Activated naive CD4-positive, alpha-beta T cell treated with anti-CD3 and anti-CD28 coated beads, Interleukin-2, amount 50 U/mL, for 24 hours (primary cell): ENCODE measurements at regions not wholly inside any gene's neighbourhood (a gene's known extent, or its start where the extent isn't known, plus 50 kb on each side); places are given as distances from the start of the nearest gene placed in this dataset.

ENCODE experiments used
- H3K27ac Mint-ChIP-seq: one replicate; pipeline ENCODE4 v1.8.0; 2021; ENCODE audit warnings: mild to moderate bottlenecking, mixed read lengths
- H3K27me3 Mint-ChIP-seq: one replicate; pipeline ENCODE4 v1.8.0; 2021; ENCODE audit warnings: mixed read lengths
- H3K36me3 Mint-ChIP-seq: one replicate; pipeline ENCODE4 v1.8.0; 2021; ENCODE audit warnings: mixed read lengths
- H3K4me1 Mint-ChIP-seq: one replicate; pipeline ENCODE4 v1.8.0; 2021; ENCODE audit warnings: mixed read lengths
- H3K4me3 Mint-ChIP-seq: one replicate; pipeline ENCODE4 v1.8.0; 2021; ENCODE audit warnings: mild to moderate bottlenecking, mixed read lengths
- H3K9me3 Mint-ChIP-seq: one replicate; pipeline ENCODE4 v1.8.0; 2021; ENCODE audit warnings: mixed read lengths

DNA sequence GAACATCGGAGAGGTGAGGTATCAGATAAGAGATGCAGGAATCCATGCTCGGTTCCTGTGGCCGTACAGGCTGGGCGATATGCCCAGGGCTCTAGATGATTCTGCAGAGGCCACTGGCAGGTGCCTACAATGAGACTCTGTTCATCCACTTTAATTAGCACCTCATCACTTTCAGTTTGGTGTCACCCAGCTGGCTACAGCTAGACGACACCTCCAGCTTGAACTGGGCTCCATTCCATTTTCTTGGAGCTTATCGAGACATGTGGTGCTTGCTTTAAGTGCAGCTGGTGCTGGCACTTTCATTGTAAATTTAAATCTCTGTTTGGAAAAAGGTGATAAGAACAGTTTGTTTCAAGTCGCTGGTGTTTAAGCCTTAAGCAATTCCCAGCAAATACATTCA lies 322.5 kb upstream of the ADGRL2 start:
- Mint-ChIP-seq H3K4me3 (no peak overlapping the region), H3K27me3 (no peaks in the 10 kb centered on the region), H3K9me3 (no peaks in the 10 kb centered on the region), H3K4me1 (no peaks in the 10 kb centered on the region), H3K27ac (no peak overlapping the region), H3K36me3 (no peaks in the 10 kb centered on the region)

DNA sequence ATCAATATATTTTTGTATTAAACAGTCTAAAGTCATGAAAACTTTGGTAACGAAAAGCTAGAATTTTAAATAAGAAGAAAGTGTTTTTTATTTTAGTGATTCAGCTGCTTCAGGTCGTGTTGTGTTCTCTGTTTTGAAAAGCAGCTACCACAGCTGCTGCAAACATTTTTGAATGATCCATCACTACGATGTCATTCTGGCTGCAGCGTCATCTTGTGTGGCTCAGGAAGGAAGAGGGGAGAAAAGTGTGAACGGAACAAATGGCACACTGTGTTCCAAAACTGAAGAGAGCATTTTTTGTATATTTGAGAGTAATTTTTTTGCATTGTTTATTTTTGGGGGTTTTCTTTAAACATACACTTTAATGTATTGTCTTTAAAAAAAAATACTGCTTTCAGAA lies 323.0 kb upstream of the ADGRL2 start:
- Mint-ChIP-seq H3K4me1 (no peaks in the 10 kb centered on the region), H3K27me3 (no peaks in the 10 kb centered on the region), H3K27ac (no peak overlapping the region), H3K36me3 (no peaks in the 10 kb centered on the region), H3K4me3 (no peak overlapping the region), H3K9me3 (no peaks in the 10 kb centered on the region)

- Mint-ChIP-seq H3K9me3 (no peaks in the 10 kb centered on the region), H3K27ac (no peak overlapping the region), H3K27me3 (no peaks in the 10 kb centered on the region), H3K4me3 (no peak overlapping the region), H3K4me1 (no peaks in the 10 kb centered on the region), H3K36me3 (no peaks in the 10 kb centered on the region)
Observed at GRCh38 chr1:81472387-81472786, 328.3 kb upstream of the ADGRL2 start.

- Mint-ChIP-seq H3K27me3 (no peaks in the 10 kb centered on the region), H3K9me3 (no peaks in the 10 kb centered on the region), H3K4me1 (no peaks in the 10 kb centered on the region), H3K4me3 (no peak overlapping the region), H3K36me3 (no peaks in the 10 kb centered on the region), H3K27ac (no peak overlapping the region)
Observed at GRCh38 chr1:81471255-81471654, 329.5 kb upstream of the ADGRL2 start.

DNA sequence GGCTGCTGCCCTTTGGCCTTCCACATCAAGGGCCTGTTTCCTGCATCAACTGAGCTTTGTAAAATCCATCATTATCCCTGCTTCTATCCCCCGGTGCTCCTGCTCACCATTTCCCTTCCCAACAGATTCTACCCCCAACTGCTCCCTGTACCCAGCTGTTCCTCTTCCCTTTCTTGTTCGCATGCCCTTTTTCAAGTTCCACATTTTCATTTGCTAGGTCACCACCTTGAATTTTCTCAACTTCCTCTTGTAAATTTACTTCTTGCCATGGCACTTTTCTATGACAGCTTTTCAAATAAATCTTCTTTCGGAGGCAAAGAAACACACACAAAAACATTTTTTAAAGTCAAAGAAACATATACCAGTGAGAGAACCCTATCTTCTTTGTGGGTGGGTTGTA lies 330.5 kb upstream of the ADGRL2 start:
- no peaks in the 10 kb centered on the region for H3K4me1 Mint-ChIP-seq
- no peaks in the 10 kb centered on the region for H3K27me3 Mint-ChIP-seq
- H3K36me3 Mint-ChIP-seq: no peaks in the 10 kb centered on the region
- no peaks in the 10 kb centered on the region for H3K9me3 Mint-ChIP-seq
- no peak overlapping the region for H3K4me3 Mint-ChIP-seq
- H3K27ac Mint-ChIP-seq: no peak overlapping the region

GRCh38 chr1:81467383-81467782 lies 333.4 kb upstream of the ADGRL2 start:
- H3K36me3 Mint-ChIP-seq: no peaks in the 10 kb centered on the region
- no peak overlapping the region for H3K27ac Mint-ChIP-seq
- H3K4me1 Mint-ChIP-seq: no peaks in the 10 kb centered on the region
- no peaks in the 10 kb centered on the region for H3K27me3 Mint-ChIP-seq
- H3K4me3 Mint-ChIP-seq: no peak overlapping the region
- no peaks in the 10 kb centered on the region for H3K9me3 Mint-ChIP-seq

DNA sequence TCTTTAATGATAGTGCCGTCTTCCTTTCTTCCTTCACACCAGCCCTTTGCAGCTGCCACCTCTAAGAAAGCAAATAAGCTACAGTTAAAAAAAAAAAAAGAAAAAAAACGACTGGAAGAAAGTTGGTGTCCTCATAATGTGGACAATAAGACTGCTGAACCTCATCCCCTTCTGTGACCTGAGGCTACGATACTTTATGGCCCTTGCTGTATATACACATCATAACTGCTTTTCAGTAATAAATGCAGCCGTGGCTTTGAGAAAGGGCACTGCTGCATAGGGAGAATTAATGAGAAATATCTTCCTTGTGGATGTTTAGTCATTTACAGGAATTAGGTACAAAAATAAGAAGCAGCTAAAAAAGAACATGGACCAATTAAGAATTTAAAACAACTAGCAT lies 333.8 kb upstream of the ADGRL2 start:
- no peak overlapping the region for H3K27ac Mint-ChIP-seq
- H3K4me3 Mint-ChIP-seq: no peak overlapping the region
- H3K4me1 Mint-ChIP-seq: no peaks in the 10 kb centered on the region

DNA sequence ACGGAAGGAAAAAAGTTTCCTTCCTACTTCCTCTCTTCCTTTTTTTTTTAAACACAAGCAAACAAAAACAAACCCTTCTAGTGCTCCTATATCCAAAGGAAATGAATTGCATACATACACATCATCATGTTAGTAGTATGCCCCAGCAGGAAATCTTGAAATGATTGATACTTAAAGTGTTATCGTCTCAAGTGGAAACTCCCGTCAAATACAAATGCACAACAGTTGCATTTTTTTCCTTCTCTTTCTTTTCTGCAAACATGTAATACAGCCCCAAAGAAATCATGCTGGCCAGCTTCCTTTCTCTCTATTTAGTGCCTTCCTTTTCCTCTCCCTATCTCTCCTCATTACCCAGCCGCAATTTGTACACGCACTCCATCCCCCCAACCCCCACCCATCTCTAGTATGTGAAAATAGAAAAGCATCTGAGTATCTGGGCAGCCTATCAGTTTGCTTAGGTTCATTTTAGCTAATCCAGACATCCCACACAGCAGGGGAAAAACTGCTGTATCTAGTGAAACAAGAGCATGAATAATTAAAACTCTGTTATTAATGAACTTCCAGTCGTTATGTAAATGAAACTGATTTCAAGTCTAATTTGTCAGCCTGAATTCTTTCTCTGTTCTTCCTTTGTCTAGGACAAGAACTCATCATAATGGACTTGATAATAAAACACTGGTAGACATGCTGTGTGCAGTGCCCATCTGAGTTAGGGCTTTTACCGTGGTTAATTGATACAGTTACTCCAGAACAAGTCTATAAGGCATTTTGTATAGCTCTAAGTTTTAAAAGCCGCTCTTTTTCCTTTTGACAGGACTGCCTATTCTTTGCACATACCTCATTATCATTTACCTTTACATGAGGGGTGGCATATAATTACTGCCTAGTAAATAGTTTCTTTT lies 336.5 kb upstream of the ADGRL2 start:
- H3K27ac Mint-ChIP-seq: no peak overlapping the region
- no peaks in the 10 kb centered on the region for H3K9me3 Mint-ChIP-seq
- no peak overlapping the region for H3K4me3 Mint-ChIP-seq
- H3K27me3 Mint-ChIP-seq: peaks cover 2% of the 10 kb centered on the region
- no peaks in the 10 kb centered on the region for H3K4me1 Mint-ChIP-seq
- H3K36me3 Mint-ChIP-seq: no peaks in the 10 kb centered on the region

More for the DNA sequence above, 333.8 kb upstream of the ADGRL2 start:
- no peaks in the 10 kb centered on the region for H3K27me3 Mint-ChIP-seq
- no peaks in the 10 kb centered on the region for H3K36me3 Mint-ChIP-seq
- H3K9me3 Mint-ChIP-seq: no peaks in the 10 kb centered on the region

DNA sequence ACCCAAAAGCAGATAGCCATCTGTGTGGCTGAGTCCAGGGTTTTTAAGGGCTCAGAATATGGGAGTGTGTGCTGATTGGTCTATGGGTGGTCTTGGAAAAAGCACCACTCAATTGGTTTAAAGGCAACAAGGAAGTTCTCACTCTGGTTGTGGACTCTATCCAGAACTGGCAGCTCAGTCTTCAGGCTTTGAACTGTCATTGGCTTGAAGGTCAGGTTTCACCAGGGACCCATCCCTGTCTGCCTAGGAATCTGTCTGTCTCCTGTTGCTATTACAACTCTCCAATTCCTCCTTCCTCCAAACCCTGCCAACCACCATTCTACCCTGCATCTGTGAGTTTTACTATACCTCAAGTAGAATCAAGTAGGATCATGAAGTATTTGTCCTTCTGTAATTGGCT lies 341.7 kb upstream of the ADGRL2 start:
- H3K4me1 Mint-ChIP-seq: no peaks in the 10 kb centered on the region
- H3K27me3 Mint-ChIP-seq: peaks cover 2% of the 10 kb centered on the region
- no peaks in the 10 kb centered on the region for H3K9me3 Mint-ChIP-seq
- no peaks in the 10 kb centered on the region for H3K36me3 Mint-ChIP-seq
- no peak overlapping the region for H3K27ac Mint-ChIP-seq
- H3K4me3 Mint-ChIP-seq: no peak overlapping the region

- no peaks in the 10 kb centered on the region for H3K9me3 Mint-ChIP-seq
- peaks cover 2% of the 10 kb centered on the region for H3K27me3 Mint-ChIP-seq
- no peak overlapping the region for H3K4me3 Mint-ChIP-seq
- no peaks in the 10 kb centered on the region for H3K4me1 Mint-ChIP-seq
- H3K36me3 Mint-ChIP-seq: no peaks in the 10 kb centered on the region
- no peak overlapping the region for H3K27ac Mint-ChIP-seq
Observed at GRCh38 chr1:81458186-81458585, 342.5 kb upstream of the ADGRL2 start.

GRCh38 chr1:81455481-81455880 lies 345.3 kb upstream of the ADGRL2 start:
- Mint-ChIP-seq H3K4me1 (no peaks in the 10 kb centered on the region), H3K9me3 (no peaks in the 10 kb centered on the region), H3K36me3 (no peaks in the 10 kb centered on the region), H3K27me3 (no peaks in the 10 kb centered on the region), H3K4me3 (no peak overlapping the region), H3K27ac (no peak overlapping the region)

DNA sequence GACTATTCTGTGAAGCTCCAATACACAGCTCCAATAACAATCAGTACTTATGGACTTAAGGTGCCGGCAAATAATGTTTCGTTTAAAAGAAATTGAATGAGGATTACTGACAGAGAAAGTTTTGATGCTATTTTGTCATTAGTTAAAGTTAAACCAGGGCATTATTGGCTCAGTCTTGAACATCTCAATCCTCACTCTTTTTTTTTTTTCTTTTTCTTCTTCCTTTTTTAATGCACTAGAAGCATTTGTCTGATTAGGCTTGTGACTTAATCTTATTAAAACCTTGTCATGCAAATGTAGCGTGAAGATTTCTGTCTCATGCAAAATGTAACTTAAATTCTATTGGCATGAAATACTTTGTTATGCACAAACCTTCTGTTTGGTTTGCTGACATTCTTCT lies 346.8 kb upstream of the ADGRL2 start:
- H3K4me1 Mint-ChIP-seq: no peaks in the 10 kb centered on the region
- no peak overlapping the region for H3K27ac Mint-ChIP-seq
- H3K36me3 Mint-ChIP-seq: no peaks in the 10 kb centered on the region
- no peaks in the 10 kb centered on the region for H3K27me3 Mint-ChIP-seq
- no peaks in the 10 kb centered on the region for H3K9me3 Mint-ChIP-seq
- H3K4me3 Mint-ChIP-seq: no peak overlapping the region

DNA sequence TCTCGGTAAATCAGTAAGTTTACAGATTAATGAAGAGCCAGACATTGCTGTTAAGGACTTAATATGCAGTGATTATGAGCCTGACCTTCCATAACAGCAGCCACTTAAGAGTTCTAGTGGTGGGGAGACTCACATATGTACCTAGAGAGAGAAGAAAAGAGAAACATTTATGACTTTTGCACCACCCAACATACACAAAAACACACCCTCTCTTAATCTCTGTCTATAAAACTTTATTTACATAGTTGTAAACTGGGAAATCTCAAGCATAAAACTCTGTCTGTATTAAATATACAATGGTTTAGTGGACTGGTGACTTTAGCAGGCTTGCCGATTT lies 347.4 kb upstream of the ADGRL2 start:
- no peak overlapping the region for H3K4me3 Mint-ChIP-seq
- H3K36me3 Mint-ChIP-seq: no peaks in the 10 kb centered on the region
- no peaks in the 10 kb centered on the region for H3K27me3 Mint-ChIP-seq
- no peak overlapping the region for H3K27ac Mint-ChIP-seq
- no peaks in the 10 kb centered on the region for H3K9me3 Mint-ChIP-seq
- H3K4me1 Mint-ChIP-seq: no peaks in the 10 kb centered on the region

GRCh38 chr1:81452693-81453366 lies 347.9 kb upstream of the ADGRL2 start:
- H3K27ac Mint-ChIP-seq: no peak overlapping the region
- H3K27me3 Mint-ChIP-seq: no peaks in the 10 kb centered on the region
- no peaks in the 10 kb centered on the region for H3K36me3 Mint-ChIP-seq
- H3K4me3 Mint-ChIP-seq: no peak overlapping the region
- no peaks in the 10 kb centered on the region for H3K4me1 Mint-ChIP-seq
- no peaks in the 10 kb centered on the region for H3K9me3 Mint-ChIP-seq

DNA sequence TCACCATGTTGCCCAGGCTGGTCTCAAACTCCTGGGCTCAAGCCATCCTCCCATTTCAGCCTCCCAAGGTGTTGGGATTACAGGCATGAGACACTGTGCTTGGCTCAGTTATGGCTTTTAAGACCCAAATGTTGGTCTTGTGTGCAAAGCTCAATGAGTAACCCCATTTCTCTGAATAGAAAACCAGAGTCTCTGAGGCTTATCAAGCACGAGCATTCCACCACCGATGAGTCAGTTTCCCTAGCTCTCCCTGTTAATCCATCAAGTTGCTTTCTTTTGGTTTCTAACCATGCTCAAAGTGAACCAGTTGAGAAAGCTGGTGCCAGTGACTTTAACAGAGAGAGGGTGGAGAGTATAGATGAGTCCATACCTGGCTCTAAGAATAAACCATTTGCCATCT lies 350.9 kb upstream of the ADGRL2 start:
- Mint-ChIP-seq H3K9me3 (no peaks in the 10 kb centered on the region), H3K36me3 (no peaks in the 10 kb centered on the region), H3K4me3 (no peak overlapping the region), H3K27me3 (no peaks in the 10 kb centered on the region), H3K27ac (no peak overlapping the region), H3K4me1 (no peaks in the 10 kb centered on the region)

DNA sequence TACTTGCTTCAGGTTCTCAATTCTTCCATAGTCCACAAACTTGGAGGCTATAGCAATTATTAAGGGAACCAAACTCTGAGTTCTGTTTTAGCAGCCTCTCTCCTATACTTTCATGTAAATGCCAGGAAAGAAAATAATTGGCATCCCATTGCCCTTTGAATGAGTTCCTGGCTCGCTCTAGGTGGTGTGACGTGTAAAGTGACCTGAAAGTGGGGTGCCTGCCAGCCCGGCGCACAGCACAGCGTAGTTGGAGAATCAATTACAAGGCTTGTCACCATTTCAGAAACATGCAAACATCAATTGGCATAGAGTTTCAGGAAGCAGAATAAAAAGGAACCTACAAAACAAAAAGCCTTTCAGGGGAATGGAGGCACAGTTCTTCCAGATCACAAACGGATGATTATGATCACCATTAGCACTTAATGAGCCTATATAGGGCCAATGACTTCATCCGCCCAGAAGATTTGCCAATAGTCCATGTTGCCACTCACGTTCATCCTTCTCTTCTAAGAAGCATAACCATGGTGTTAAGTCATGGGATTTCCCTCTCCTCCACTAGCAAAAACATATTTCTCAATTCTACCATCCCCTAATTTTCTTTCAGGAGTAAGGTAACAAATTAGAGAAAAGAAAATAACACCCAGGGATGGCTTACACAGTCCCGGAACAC lies 354.6 kb upstream of the ADGRL2 start:
- Mint-ChIP-seq H3K27ac (no peak overlapping the region), H3K4me1 (no peaks in the 10 kb centered on the region), H3K27me3 (no peaks in the 10 kb centered on the region), H3K4me3 (no peak overlapping the region), H3K36me3 (no peaks in the 10 kb centered on the region), H3K9me3 (no peaks in the 10 kb centered on the region)
